MG63 (cell line): ENCODE measurements at regions not wholly inside any gene's neighbourhood (a gene's known extent, or its start where the extent isn't known, plus 50 kb on each side); places are given as distances from the start of the nearest gene placed in this dataset.

Experiments
- DNase-seq: peaks from one replicate; pipeline ENCODE4 v3.0.0-alpha.2; 2020
- H3K27me3 ChIP-seq: fragments of 250-450 bp; sonication (Bioruptor Pico); 2 replicates; pipeline ENCODE4 v1.5.1; 2020; ENCODE audit warnings: mild to moderate bottlenecking, moderate library complexity
- H3K36me3 ChIP-seq: fragments of 250-450 bp; sonication (Bioruptor Pico); 2 replicates; pipeline ENCODE4 v1.5.1; 2020; ENCODE audit warnings: mild to moderate bottlenecking, moderate library complexity
- H3K4me3 ChIP-seq: fragments of 250-450 bp; sonication (Bioruptor Pico); 2 replicates; pipeline ENCODE4 v1.5.1; 2020; ENCODE audit warnings: mild to moderate bottlenecking, moderate library complexity
- H3K9me3 ChIP-seq: fragments of 250-450 bp; sonication (Bioruptor Pico); 2 replicates; pipeline ENCODE4 v1.5.1; 2020; ENCODE audit warnings: mild to moderate bottlenecking, moderate library complexity

DNA sequence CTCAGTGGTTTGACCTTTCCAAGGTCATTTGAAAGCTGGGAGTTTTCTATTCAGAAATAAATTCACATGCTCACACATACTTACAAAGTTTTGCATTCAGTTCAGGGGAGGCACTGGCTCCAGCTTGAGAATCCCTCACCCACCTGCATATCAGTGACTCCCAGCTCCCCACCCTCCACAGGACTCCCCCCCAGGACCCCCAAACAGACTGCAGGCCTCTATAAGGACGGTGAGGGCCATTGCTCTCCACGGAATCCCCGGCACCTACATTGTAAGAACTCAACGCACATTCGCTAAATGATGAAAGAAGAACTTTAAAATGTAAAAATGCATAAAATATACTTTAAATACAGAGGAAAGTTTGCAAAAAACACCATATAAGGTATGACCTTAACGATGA is 97.2 kb upstream of the TEX51 start:
- DNase-seq: no peak
- Histone ChIP-seq H3K4me3 (no peak overlapping the region), H3K36me3 (no peaks in the 10 kb centered on the region), H3K9me3 (no peaks in the 10 kb centered on the region), H3K27me3 (no peaks in the 10 kb centered on the region; the same call in 1 of the 2 replicates)

DNA sequence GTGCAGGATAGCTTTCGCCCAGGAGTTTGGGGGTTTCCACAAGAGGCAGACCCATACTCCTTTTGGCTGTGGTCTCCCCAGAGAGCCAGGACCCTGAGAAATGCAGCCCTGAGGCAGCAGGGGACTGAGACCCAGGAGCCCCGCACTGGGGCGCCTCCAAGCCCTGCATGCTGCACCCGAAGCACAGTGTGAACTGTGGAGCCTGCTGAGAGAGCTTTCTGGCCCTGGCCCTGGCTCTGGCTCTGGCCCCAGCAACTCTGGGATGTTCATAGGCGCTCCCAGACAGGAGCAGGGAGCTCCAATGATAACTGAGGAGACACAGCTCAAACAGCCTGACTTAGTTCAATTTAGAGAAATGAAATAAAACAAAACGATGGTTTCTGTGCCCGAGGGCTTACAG is 96.4 kb upstream of the TEX51 start:
- Histone ChIP-seq H3K27me3 (no peaks in the 10 kb centered on the region; the same call in 1 of the 2 replicates), H3K36me3 (no peaks in the 10 kb centered on the region), H3K4me3 (no peak overlapping the region), H3K9me3 (no peaks in the 10 kb centered on the region)
- DNase-seq: no peak

DNA sequence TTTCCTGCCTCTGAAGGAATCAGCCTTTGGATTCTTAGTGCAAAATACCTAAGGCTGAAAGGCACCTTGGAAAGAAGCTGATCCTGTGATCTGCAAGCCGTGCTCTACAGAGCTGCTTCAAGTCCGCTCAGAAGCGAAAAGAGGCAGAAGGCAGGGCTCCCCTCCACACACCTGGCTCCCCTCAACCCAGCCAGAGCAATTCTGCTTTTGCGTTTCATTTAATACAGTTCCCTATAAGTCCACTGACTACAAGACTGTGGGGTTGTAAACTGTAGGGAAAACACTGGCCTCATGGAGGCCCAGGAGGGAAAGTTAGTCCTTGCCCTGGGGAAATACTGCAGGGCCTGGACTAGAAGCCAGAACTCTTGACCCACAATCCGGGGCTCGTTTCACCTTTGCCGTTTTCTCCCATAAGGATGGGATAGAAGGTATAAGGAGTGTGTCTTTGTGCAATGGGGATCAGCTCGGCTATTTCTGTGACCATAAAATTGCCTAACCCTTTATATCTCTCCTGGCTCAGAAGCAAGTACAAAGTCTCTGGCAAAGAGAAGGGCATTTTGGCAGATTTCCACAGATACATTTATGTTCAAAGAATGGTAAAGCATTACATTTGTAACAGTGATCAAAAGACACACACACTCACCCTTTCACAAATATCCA is 95.8 kb upstream of the TEX51 start:
- no peaks in the 10 kb centered on the region for H3K36me3 ChIP-seq
- no peak for DNase-seq
- H3K4me3 ChIP-seq: no peak overlapping the region
- no peaks in the 10 kb centered on the region for H3K9me3 ChIP-seq
- H3K27me3 ChIP-seq: no peaks in the 10 kb centered on the region; the same call in 1 of the 2 replicates

DNA sequence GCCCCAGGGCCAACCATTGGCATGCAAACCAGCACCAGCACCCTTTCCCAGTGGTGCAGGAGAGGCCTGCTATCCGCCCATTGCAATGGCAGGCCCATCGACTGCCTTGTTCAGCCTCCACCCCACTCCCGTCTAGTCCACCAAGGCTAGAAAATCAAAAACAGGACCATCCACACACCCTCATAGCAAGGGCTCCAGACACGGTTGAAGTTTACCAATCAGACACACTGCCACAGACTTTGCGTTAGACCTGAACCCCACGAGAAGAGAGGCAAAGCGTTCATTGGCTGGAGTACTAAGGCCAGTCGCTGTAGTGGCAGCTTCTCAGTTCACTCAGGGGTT is 95.3 kb upstream of the TEX51 start:
- H3K36me3 ChIP-seq: no peaks in the 10 kb centered on the region
- peak; percentile 54 for DNase-seq
- no peaks in the 10 kb centered on the region; the same call in 1 of the 2 replicates for H3K27me3 ChIP-seq
- no peaks in the 10 kb centered on the region for H3K9me3 ChIP-seq
- no peak overlapping the region for H3K4me3 ChIP-seq

DNA sequence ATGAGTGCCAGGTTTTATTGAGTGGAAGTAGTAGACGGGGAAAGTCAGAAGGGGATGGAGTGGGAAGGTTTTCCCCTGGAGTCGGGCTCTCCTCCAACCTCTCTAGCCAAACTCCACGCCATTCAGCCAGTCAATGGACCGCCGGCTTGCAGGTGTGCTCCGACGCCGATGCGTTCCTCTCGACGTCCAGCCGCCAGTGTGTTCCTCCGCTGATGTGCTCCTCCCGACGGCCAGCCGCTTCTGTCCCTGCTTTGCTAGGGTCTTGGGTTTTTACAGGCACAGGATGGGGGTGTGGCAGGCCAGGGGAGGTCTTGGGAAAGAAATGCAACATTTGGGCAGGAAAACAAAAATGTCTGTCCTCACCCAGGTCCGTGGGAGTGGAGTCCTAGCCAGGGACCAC is 94.3 kb upstream of the TEX51 start:
- Histone ChIP-seq H3K4me3 (no peak overlapping the region), H3K9me3 (no peaks in the 10 kb centered on the region), H3K36me3 (no peaks in the 10 kb centered on the region), H3K27me3 (no peaks in the 10 kb centered on the region; the same call in 1 of the 2 replicates)
- no peak for DNase-seq

DNA sequence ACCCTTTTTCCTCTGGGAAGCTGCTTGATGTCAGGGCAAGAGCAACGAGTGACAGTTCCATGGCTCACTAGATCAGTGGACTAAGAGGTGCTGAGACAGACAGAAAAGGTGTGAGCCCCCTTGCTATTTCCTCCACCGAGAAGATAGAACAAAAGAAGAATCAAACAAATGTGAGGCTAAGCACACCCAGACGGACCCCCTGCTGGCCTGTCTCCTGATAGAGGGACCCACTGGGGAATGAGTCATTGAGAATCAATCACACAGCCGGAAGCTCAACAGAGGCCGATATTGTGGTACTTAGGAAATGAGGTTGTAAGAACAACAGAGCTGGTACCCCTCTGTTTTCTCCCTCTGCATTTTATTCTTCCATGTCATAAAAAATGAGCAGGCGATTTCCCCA is 89.8 kb upstream of the TEX51 start:
- H3K36me3 ChIP-seq: no peaks in the 10 kb centered on the region
- H3K9me3 ChIP-seq: no peaks in the 10 kb centered on the region
- no peak for DNase-seq
- no peaks in the 10 kb centered on the region for H3K27me3 ChIP-seq
- no peak overlapping the region for H3K4me3 ChIP-seq

DNA sequence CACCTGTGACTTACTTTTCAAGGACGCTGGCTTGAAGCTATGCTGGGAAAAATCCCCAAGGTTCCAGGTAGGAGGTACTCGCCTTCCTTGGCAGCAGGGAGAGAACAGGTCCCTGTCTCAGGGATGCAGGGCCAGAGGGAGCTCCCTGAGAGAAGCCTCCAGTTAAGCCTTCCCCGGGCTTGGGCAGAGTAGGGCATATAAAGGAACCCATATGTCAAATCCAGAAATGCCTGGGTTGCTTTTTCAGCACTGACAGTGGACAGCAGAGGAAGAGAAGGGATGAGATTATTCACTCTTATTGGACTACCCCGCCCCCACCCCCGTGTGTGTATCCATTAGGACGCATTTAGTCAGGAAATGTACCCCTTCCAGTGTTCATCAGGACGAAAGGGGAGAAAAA is 89.3 kb upstream of the TEX51 start:
- Histone ChIP-seq H3K4me3 (no peak overlapping the region), H3K9me3 (no peaks in the 10 kb centered on the region), H3K27me3 (no peaks in the 10 kb centered on the region), H3K36me3 (no peaks in the 10 kb centered on the region)
- no peak for DNase-seq

DNA sequence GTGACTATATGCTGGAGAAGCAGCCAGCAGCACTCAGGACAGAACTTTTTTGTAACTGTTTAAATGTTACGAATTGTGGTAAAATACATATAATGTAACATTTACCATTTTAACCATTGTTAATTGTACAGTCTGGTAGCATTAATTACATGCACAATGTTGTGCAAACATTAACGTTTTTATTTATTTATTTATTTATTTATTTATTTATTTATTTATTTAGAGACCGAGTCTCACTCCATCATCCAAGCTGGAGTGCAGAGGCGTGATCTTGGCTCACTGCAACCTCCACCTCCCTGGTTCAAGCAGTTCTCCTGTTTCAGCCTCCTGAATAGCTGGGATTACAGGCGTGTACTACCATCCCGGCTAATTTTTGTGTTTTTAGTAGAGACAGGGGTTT is 88.7 kb upstream of the TEX51 start:
- Histone ChIP-seq H3K4me3 (no peak overlapping the region), H3K36me3 (no peaks in the 10 kb centered on the region), H3K27me3 (0 out of 2 replicates have a peak, but pooled peaks cover 2% of the 10 kb centered on the region), H3K9me3 (no peaks in the 10 kb centered on the region)
- DNase-seq: no peak

DNA sequence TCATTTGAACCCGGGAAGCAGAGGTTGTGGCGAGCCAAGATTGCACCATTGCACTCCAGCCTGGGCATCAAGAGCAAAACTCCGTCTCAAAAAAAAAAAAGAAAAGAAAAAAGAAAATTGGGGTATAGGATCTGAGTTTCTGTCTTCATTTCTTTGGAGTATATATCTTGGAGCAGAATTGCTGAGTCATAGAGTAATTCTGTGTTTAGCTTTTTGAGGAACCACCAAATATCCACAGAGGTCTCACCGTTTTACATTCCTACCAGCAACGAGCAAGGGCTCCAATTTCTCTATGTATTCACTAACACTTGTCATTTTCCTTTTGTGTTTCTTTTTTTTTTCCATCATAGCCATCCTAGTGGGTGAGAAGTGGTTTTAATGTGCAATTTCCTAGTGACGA is 87.6 kb upstream of the TEX51 start:
- no peak for DNase-seq
- H3K4me3 ChIP-seq: no peak overlapping the region
- no peaks in the 10 kb centered on the region for H3K36me3 ChIP-seq
- no peaks in the 10 kb centered on the region for H3K9me3 ChIP-seq
- 0 out of 2 replicates have a peak, but pooled peaks cover 3% of the 10 kb centered on the region for H3K27me3 ChIP-seq

DNA sequence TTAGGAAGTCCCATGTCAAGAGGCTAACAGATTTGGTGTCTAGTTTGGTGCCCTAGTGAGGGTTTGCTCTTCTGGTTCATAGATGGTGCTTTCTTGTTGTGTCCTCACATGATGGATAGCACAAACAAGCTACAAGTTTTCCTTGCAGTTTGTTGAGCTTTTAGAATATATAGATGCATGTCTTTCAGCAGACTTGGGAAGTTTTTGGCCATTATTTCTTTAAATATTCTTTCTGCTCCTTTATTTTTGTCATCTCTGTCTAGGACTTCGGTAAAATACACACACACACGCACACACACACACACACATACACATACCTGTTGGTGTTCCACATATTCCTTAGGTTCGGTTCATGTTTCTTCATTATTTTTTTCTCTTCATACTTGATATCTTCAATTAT is 81.5 kb upstream of the TEX51 start:
- Histone ChIP-seq H3K27me3 (0 out of 2 replicates have a peak, but pooled peaks cover 3% of the 10 kb centered on the region), H3K36me3 (no peaks in the 10 kb centered on the region), H3K9me3 (peaks cover 9% of the 10 kb centered on the region; the same call in 1 of the 2 replicates), H3K4me3 (no peak overlapping the region)
- DNase-seq: no peak

DNA sequence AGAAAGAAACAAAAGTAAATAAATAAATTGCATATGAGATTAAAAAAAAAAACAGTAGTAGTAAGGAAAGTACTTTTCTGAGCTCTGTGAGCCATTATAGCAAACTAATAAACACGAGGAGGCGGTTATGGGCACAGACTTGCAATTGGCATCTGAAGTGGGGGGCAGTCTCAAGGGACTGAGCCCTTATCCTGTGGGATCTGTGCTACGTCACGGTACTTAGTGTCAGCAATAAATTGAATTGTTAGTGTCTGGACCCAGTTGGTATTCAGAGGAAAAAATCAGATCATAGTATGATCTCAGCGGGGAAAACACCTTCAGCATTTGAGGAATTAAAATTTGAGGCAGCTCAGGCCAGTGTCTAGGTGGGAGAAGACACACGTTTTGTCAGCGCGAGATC is 76.6 kb upstream of the TEX51 start:
- H3K27me3 ChIP-seq: no peaks in the 10 kb centered on the region
- no peak overlapping the region for H3K4me3 ChIP-seq
- peaks cover 6% of the 10 kb centered on the region; the same call in 1 of the 2 replicates for H3K9me3 ChIP-seq
- DNase-seq: no peak
- no peaks in the 10 kb centered on the region for H3K36me3 ChIP-seq

DNA sequence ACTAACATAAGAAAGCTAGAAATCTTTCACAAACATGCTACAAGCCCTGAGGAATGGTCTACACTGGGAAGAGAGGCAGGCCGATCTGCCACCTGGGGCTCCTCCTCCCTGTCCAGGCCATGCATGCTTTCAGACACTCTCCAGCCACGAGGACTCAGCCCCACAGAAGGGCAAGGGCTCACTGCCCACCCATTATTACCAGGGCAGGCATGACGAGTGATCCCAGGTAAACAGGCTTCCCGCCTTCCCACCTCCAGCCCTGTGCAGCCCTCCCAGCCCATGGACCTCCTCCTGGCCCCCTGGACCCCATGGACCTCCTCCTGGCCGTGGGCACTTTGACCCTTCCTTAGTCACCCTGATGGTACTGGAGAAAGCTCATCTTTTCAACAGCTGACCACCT is 75.8 kb upstream of the TEX51 start:
- no peak for DNase-seq
- Histone ChIP-seq H3K4me3 (no peak overlapping the region), H3K9me3 (no peaks in the 10 kb centered on the region), H3K27me3 (no peaks in the 10 kb centered on the region), H3K36me3 (no peaks in the 10 kb centered on the region)

DNA sequence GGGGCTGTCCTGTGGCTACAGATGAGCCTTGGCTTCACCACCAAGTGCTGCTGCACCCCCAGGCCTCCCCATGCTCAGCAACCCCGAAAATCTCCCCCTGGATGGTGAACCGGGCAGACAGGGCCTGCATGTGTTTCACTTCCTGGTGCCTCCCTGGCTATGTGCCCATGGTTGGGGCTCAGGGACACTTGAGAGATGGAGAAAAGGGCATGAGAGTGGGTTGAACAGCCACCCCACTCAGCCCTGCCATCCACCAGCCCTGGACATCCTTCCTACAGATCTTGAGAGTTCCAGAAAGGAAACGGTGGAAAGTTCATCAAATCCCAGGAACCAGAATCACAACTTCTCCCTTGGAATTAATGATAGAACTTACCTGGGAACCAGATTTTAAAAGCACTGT is 74.7 kb upstream of the TEX51 start:
- no peaks in the 10 kb centered on the region for H3K36me3 ChIP-seq
- no peaks in the 10 kb centered on the region for H3K9me3 ChIP-seq
- DNase-seq: no peak
- H3K27me3 ChIP-seq: no peaks in the 10 kb centered on the region
- H3K4me3 ChIP-seq: no peak overlapping the region

DNA sequence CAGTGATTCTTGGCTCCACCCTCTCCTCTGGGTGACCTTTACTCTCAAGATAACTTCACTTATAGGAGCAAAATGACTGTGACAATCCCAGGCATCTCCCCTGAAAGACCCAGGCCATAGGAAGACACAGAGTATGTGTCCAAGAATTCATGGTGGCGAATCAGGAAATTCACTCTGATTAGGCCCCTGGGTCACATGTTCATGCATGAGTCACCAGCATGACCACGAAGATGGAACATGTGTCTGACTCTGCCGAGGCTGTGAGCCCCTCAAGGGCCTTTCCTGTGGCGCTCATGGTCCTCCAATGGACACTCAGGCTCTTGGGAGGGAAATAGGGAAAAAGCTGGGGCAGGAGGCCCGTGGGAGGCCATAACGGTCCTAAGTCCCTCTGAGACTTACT is 74.0 kb upstream of the TEX51 start:
- no peaks in the 10 kb centered on the region for H3K36me3 ChIP-seq
- H3K27me3 ChIP-seq: no peaks in the 10 kb centered on the region
- no peak for DNase-seq
- no peak overlapping the region for H3K4me3 ChIP-seq
- no peaks in the 10 kb centered on the region for H3K9me3 ChIP-seq

DNA sequence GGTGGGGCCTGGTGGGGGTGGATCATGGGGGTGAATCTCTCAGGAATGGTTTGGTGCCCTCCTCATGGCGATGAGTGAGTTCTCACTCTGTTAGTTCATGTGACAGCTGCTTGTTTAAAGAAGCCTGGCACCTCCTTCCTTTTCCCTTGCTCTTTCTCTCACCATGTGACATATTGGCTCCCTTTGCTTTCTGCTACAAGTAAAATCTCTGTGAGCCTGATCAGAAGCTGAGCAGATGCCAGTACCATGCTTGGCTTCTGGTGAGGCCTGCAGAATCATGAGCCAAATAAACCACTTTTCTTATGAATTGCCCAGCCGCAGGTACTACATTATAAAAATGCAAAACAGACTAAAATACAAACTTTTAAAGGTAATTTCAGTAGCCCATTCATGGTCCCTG is 73.4 kb upstream of the TEX51 start:
- DNase-seq: no peak
- Histone ChIP-seq H3K36me3 (no peaks in the 10 kb centered on the region), H3K27me3 (no peaks in the 10 kb centered on the region), H3K4me3 (no peak overlapping the region), H3K9me3 (no peaks in the 10 kb centered on the region)

DNA sequence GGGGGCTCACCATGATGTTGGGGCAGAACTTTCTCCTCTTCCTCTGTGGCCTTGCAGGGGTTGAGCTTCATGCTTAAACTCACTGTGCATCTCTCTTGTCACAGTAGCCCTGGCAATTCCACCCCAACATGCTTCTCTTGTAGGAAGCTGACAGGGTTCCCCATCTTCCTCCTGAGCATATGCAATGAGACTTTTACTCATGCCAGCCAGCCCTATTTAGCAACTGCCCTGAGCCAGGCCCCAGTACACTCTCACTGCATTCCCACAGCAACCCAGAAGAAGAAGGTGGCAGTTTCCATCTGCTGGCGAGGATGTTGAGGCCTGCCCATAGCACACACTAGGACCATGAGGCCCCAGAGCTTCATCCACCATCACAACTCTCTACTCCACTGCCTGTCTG is 72.2 kb upstream of the TEX51 start:
- Histone ChIP-seq H3K36me3 (no peaks in the 10 kb centered on the region), H3K27me3 (no peaks in the 10 kb centered on the region), H3K4me3 (no peak overlapping the region), H3K9me3 (no peaks in the 10 kb centered on the region)
- DNase-seq: no peak

DNA sequence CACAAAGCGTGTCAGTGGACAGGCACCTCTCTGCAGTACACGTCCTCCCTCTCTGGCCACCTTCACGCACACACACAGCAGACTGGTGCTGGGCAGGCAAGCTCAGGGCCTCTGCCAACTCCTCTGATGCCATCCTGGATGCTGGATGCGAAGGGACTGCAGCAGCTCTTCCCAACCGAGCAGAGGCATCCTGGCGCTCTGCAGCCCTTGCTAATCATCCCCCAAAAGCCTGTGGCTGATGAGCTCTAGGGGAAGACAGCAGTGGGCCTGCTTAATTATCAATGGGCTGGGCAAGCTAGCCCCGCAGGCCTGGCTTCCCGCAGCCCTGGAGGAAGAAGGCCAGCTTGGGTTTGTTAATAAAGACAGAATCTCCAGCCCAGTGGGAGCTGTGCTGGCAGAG is 71.3 kb upstream of the TEX51 start:
- Histone ChIP-seq H3K27me3 (no peaks in the 10 kb centered on the region), H3K4me3 (no peak overlapping the region), H3K9me3 (no peaks in the 10 kb centered on the region), H3K36me3 (no peaks in the 10 kb centered on the region)
- no peak for DNase-seq

DNA sequence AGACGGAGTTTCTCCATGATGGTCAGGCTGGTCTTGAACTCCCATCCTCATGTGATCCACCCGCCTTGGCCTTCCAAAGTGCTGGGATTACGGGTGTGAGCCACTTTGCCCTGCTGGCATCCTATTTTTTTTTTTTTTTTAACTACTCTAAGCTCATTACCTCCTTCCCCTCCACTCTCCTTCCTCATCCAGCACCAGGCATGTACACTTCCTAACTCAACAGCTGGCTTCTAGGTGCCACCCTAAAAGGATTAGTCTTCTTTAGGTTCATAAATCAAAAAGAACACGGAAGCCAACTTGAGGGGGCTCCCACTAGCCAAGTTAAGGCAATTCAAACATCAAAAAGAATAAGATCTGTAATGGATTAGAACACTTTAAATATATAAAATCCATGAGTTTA is 70.6 kb upstream of the TEX51 start:
- DNase-seq: no peak
- Histone ChIP-seq H3K27me3 (no peaks in the 10 kb centered on the region), H3K9me3 (no peaks in the 10 kb centered on the region), H3K4me3 (no peak overlapping the region), H3K36me3 (no peaks in the 10 kb centered on the region)

DNA sequence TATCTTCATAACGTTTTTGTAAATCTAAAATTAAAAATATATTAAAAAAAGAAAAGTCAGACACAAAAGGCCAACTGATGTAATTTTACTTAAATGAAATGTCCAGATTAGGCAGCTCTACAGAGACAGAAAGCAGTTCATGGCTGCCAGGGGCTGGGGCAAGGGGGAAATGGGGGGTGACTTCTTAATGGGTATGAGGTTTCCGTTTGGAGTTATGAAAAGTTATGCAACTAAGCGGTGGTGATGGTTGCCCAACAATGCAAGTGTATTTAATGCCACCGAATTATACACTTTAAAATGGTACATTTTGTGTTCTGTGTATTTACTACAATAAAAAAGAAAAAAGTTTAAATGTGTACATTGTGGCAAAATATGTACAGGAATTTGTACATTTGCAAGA is 70.2 kb upstream of the TEX51 start:
- Histone ChIP-seq H3K36me3 (no peaks in the 10 kb centered on the region), H3K4me3 (no peak overlapping the region), H3K27me3 (no peaks in the 10 kb centered on the region), H3K9me3 (no peaks in the 10 kb centered on the region)
- DNase-seq: no peak
